ENCODE measurements at regions not wholly inside any gene's neighbourhood (a gene's known extent, or its start where the extent isn't known, plus 50 kb on each side); places are given as distances from the start of the nearest gene placed in this dataset.

- no peak for DNase-seq
Observed at GRCh38 chr2:158006961-158007719, 94.5 kb upstream of the UPP2 start.

DNA sequence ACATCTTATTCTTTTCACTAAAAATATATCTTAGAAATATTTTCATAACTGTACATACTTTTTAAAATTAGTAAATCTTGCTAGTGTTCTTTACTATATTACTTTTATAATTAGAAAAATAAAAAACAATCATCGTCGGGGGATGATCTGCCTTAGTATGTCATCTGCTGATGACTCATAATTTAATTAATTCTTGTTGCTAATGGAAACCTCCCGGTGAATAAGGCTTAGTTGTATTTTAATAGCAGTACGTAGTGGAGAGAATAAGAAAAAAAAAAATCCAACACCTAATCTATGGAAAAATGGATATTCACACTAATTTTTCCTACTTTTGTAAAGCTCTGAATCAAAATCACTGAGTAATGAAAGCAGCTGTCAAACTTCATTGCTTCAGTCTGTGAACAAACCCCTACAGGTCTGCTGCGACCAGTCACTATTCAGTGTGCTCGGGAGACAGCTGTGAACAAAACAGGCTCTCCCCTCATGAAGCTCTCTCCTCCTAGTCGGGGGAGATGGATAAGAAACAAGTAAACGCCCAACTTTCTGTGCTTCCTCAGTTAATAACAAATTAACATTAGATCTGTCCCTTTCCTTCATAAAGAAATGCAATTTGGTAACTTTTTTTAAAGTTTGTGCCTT, 97.4 kb upstream of the UPP2 start:
- peak; percentile 35 for DNase-seq

DNA sequence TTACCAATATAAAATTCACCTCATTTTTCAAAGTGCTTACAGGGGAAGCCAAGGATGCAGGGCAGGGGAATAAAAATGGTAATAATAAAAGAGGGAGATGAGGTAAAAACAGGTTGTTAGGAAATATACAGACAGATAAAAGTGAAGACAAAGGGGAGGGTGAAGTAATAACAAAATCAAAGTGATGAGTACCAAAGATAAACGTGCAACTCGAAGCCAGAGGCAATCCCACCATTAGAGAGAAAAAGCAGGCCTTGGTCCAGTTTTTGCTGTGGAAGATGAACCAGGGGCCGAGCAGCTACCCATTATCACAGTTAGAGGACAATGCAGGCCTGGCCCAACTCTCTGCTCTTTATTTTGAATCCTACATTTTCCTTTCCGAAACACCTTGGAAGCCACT, 99.6 kb upstream of the UPP2 start:
- DNase-seq = no peak

GRCh38 chr2:157996799-157997198, 104.9 kb upstream of the UPP2 start:
- DNase-seq = no peak

GRCh38 chr2:157995117-157995516, 106.6 kb upstream of the UPP2 start:
- DNase-seq = no peak

DNA sequence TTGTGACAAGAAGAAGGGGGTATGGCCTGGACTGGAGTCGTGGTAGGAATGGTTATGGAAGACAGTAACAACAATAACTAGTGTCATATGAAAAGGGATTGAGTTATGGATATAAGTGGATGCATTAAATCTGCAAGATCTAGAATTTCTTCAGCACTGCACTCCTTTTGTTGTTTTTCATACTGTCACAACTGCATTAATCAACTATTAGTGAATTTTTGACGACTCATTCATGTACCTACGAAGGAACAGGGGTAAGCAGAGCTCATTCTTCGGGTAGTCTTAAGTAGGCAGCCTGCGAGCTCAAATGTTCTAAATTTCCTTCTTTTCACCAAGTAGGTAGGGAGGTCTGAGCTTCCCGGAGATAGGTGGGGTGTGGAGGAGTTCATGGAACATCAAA, 109.7 kb upstream of the UPP2 start:
- no peak for DNase-seq

DNA sequence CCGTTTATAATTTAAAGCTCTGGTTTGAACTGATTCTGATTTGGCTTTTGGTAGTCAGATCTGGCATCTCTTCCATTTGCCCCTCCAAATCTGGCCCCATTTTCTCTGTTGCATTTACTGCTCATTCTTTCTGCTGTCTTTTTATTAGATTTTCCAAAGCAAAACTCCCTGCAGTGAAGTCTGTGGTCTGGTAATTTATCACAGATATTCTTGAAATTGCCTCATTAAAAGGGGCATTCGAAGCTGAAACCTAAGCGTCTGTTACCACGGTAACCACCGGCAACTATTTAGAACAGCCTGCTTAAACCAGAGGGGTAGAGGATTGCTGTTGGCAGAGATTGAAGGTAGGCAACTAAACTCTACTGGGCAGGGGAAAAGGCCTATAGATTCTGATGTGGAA, 111.5 kb upstream of the UPP2 start:
- DNase-seq = no peak

GRCh38 chr2:157989227-157989626, 112.4 kb upstream of the UPP2 start:
- no peak for DNase-seq

- DNase-seq = no peak
Observed at GRCh38 chr2:157986761-157987160, 110.6 kb upstream of the ACVR1 start.

- DNase-seq = no peak
Observed at GRCh38 chr2:157984866-157985265, 108.7 kb upstream of the ACVR1 start.

DNA sequence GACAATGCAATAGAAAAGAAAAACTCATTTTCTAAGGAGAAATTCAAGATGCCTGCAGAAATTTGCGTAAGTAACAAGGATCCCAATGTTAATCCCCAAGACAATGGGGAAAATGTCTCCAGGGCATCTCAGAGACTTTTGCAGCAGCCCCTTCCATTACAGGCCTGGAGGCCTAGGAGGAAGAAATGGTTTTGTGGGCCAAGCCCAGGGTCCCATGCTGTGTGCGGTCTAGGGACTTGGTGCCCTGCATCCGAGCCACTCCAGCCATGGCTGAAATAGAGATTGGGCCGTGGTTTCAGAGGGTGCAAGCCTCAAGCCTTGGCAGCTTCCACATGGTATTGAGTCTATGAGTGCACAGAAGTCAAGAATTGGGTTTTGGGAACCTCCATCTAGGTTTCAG, 103.9 kb upstream of the ACVR1 start:
- no peak for DNase-seq

GRCh38 chr2:157971702-157972101, 95.6 kb upstream of the ACVR1 start:
- no peak for DNase-seq

DNA sequence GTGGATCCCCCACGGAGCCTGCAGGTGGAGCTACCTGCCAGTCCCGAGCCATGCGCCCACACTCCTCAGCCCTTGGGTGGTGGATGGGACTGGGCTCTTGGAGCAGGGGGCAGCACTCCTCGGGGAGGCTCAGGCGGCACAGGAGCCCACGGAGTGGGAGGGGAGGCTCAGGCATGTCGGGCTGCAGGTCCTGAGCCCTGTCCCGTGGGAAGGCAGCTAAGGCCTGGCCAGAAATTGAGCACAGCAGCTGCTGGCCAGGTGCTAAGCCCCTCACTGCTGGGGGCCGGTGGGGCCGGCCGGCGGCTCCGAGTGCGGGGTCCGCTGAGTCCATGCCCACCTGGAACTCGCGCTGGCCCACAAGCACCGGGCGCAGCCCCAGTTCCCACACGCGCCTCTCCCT, 91.7 kb upstream of the ACVR1 start:
- no peak for DNase-seq

- no peak for DNase-seq
Observed at GRCh38 chr2:157959249-157959648, 83.1 kb upstream of the ACVR1 start.

DNA sequence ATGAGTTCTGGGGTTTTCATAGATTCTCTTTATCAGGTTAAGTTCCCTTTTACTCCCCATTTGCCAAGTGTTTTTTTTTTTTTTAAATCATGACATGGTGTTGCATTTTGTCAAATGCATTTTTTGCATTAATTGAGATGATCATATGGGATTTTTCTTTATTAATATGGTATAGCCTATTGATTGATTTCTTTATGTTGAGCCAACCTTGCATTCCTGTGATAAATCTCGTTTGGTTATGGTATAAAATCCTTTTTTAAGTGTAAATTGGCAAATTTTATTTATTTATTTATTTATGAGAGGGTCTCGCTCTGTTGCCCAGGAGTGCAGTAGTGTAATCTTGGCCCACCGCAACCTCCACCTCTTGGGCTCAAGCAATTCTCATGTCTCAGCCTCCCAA, 81.5 kb upstream of the ACVR1 start:
- DNase-seq = no peak

DNA sequence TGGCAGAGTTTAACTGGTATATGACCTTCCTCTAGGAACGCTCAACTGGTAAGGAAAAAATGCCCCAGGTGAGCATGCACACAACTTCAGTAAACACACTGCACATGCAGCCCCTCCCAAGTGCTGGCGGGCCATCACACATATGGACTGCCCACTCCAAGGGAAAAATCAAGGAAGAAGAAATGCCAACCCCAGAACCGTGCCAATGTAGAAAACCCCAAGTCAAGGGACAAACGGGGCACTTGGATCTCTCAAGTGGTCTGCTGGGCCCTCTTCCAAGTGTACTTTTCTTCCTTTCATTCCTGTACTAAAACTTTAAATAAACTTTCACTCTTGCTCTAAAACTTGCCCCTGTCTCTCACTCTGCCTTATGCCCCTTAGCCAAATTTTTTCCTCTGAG, 76.4 kb upstream of the ACVR1 start:
- no peak for DNase-seq

- DNase-seq = no peak
Observed at GRCh38 chr2:157948856-157949255, 72.7 kb upstream of the ACVR1 start.

GRCh38 chr2:157946919-157947557, 70.9 kb upstream of the ACVR1 start:
- no peak for DNase-seq

DNA sequence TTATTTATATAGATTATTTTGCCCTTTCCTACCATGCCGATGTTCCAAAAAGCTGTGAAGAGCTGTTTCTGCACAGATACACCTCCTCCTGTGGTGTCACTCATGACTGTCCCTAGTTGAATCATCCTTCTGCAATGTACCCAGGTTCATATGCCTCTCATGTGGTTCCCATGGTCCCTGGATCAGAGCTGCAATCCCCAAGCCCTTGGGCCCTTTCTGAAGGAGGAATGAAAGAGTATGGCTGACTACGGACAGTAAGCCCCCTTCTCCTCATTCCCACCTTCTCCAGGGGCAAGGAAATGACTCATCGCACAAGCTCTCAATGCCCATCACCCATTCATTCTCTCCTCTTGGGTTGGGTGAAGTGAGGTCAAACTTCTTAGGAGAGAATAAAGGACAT, 63.9 kb upstream of the ACVR1 start:
- peak; percentile 6 for DNase-seq

DNA sequence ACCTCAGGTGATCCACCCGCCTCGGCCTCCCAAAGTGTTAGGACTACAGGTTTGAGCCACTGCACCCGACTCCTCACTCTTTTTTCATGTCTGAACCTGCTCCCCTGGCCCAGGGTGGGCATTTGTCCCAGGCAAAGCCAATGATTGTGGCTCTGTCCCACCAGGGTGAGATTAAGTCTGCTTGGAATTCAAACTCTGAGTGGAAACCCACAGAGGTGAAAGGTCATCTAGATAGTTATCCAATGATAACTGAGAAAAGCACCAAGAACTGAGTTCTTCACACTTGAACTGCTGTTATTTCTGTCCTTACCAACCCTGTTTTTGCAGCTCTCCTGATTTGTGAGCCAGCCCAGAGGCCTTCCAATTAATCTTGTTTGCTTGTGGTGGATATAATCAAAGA, 62.4 kb upstream of the ACVR1 start:
- no peak for DNase-seq

GRCh38 chr2:157936406-157936805, 60.3 kb upstream of the ACVR1 start:
- peak; percentile 1 for DNase-seq

- no peak for DNase-seq
Observed at GRCh38 chr2:157935378-157935906, 59.3 kb upstream of the ACVR1 start.

GRCh38 chr2:157934684-157935377, 58.7 kb upstream of the ACVR1 start:
- no peak for DNase-seq
